GM18502 (cell line): ENCODE measurements at regions not wholly inside any gene's neighbourhood (a gene's known extent, or its start where the extent isn't known, plus 50 kb on each side); places are given as distances from the start of the nearest gene placed in this dataset.

Source experiments
- ATAC-seq: cut with Tn5 transposase; IDR thresholded peaks from one replicate; pipeline ENCODE4 v1.9.1; 2021; ENCODE audit warnings: mild to moderate bottlenecking; ENCODE audit not compliant: unreplicated experiment, poor library complexity

DNA sequence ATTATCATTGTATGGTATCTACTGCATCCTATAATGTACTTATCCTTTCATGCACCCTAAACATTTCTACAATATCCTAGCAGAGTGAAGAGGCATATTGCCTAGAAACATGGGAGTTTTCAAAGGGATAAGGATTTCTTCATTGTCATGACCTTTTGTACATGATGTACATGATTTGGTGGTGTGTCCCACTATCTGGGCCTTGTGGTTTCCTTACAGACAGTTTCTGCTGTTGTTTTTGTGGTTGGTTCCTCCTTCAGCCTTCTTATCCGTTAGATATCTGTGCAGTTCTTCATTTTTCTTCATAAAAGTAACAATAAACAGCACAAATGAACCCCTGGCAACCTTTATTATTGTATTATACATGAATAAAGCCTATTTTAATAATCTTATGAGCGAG is 70.4 kb upstream of the BACH1 start:
- ATAC-seq: no peak

DNA sequence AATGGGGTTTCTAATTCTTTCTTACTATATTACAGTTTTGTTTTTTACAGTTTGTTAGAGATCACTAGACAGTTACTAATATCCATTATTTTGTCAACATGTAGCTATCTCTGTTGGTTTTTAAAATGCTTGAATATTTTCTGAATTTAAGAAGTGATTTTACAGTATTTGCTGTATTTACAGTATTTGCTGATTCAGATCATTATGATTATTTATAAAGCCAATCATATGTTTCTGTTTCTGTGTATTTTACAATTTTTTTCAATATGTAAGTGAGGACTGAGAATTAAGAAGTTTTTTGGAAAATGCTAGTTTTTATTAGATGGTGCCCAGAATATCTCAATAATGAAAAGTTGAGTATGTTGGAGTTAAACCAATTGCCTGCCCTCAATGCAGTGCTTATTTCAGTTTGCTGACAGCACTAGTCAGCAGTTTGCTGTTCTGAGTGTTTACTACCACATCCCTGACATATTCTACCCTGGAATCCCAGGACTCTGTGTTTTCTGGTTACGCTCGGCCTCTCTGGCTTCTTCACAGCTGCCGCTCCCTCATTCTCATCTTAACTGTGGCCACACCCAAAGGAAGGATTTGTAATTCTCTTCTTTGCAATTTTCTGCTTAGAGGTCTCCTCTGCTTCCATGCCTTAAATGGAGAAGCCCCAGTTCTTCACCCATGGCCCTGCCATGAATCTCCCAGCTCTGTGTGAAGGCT is 68.0 kb upstream of the BACH1 start:
- no peak for ATAC-seq

DNA sequence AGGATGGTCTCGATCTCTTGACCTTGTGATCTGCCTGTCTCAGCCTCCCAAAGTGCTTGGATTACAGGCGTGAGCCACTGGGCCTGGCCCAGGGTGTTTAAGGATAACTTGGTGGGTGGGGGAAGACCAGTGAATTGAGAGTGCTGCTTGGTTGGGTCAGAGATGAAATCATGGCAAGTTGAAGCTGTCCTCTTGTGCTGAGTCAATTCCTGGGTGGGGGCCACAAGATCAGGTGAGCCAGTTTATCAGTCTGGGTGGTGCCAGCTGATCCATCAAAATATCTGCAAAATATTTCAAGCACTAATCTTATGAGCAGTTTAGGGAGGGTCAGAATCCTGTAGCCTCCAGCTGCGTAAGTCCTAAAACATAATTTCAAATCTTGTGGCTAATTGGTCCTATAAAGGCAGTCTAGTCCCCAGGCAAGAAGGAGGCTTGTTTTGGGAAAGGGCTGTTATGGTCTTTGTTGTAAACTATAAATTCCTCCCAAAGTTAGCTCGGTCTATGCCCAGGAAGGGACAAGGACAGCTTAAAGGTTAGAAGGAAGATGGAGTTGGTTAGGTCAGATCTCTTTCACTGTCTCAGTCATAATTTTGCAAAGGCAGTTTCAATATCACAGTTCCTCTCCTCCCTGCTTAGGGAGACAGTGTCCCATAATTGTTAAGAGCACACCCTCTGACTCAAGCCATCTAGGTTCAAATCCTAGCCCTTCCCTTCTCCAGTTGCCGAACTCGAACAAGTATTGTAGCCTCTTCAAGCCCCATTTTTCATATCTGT is 66.8 kb upstream of the BACH1 start:
- ATAC-seq: no peak

DNA sequence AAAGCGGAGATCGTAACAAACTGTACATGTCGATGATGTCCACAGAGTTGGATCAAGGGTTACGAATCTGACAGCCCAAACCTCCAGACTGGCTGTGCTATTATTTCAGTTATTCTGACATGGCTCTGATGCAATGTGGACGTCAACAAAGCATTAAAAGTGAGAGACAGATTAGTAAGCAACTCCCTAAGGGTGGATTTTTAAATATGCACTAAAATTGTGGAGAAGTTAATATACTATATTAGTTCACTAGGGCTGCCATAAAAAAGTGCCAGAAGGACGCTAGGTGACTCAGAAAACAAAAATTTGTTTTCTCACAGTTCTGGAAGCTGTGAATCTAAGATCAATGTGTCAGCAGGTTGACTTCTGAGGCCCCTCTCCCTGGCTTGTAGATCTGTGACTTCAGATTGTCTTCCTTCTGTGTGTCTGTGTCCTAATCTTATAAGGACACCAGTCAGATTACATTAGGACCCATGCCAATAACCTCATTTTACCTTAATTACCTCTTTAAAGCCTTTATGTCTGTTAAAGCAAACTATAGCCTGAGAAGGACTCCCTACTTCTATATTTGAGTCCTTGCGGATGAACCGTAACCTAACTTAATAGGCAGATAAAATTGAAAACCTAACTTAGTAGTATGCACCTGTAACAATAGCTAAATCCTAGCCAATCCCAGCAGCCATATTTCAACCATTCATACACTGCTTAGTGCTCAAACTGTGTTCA is 66.0 kb upstream of the BACH1 start:
- ATAC-seq: no peak

DNA sequence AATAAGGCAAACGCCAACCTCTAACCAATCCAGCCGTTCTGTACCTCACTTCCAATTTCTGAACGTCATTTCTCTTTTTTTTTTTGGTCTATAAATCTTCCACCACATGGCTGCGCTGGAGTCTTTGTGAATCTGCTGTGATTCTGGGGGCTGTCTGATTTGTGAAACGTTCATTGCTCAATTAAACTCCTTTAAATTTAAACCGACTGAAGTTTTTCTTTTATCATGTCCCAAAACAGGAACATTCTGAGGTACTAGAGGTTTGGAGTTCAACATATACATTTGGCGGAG is 65.5 kb upstream of the BACH1 start:
- peak; percentile 17 for ATAC-seq

DNA sequence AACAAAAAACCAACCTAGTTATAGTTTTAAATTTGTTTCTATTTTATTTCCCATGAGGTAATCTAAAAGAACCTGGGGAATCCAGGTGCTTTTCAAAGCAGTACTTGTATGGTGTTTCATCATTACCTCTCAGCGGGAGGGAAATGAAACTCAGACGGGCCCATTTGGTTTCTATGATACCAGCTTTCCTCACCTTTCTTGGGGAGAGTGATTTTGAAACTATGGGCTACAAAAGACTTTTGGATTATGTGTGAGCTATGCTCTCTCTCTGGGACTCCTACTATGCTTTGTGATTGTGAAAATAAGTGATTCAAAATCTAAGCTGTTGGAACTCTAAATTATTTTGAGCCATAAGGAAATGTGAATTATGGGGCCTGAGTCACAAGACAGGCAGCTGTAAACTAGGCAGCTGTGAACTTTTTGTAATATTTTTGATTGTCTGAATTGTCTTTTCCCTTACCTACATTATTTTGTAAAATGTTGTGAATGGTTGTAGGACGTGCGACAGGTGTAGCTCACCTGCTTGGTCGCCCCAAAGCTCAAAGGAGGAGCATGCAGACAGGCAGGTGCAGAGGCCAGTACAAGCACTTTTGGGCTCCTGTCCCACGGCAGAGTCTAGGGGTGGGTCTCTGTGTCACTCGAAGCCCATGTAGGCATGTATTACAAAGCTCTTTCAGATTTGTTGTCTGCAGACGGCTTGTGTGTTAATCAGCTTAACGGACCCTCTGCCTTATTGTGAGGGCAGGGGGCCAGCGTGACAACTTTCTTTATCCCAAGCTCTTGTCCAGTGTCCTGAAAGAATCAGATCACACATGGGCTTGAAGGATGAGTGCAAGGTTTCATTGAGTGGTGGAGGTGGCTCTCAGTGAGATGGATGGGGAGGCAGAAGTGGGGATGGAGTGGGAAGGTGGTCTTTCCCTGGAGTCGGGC is 64.8 kb upstream of the BACH1 start:
- peak; percentile 67 for ATAC-seq

DNA sequence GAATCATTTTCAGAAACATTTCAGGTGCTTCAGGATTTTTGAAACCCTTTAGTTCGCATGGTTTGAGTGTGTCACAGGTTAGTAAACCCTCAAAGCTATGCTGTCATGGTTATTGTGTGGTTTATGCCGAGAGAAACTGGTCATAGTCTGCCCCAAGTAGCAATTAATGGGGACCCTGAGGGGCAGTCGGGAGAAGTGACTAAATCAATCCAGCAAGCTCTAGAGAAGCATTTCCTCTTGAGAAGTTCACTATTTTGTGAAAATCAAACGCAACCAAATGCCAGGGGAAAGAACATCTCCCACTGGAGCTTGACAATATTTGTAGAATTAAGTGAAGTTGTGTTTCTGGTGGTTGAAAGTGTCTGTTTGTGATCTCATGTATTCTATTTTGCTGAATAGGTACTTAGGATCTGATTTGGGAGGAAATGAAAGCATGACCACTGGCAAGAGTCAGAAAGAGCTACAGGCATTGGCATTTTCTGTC is 63.0 kb upstream of the BACH1 start:
- peak; percentile 54 for ATAC-seq

DNA sequence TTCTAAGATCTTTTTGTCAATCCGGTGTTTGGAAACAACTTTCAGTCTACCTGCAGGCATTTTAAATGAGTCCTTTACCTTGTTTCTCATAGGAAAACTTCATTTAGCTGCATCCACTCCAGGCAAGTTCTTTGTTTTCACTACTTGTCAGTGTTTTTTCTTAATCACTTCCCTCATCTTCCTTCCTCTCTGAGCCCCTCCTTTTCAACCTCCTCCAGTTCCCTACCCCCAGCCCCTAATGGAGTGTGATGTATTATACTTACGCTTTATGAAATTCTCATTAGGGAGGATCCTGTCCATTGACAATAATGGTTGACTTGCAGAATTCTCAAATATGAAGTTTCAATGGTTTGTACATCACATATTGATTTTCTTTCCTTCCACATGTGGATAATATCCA is 62.5 kb upstream of the BACH1 start:
- ATAC-seq: no peak

DNA sequence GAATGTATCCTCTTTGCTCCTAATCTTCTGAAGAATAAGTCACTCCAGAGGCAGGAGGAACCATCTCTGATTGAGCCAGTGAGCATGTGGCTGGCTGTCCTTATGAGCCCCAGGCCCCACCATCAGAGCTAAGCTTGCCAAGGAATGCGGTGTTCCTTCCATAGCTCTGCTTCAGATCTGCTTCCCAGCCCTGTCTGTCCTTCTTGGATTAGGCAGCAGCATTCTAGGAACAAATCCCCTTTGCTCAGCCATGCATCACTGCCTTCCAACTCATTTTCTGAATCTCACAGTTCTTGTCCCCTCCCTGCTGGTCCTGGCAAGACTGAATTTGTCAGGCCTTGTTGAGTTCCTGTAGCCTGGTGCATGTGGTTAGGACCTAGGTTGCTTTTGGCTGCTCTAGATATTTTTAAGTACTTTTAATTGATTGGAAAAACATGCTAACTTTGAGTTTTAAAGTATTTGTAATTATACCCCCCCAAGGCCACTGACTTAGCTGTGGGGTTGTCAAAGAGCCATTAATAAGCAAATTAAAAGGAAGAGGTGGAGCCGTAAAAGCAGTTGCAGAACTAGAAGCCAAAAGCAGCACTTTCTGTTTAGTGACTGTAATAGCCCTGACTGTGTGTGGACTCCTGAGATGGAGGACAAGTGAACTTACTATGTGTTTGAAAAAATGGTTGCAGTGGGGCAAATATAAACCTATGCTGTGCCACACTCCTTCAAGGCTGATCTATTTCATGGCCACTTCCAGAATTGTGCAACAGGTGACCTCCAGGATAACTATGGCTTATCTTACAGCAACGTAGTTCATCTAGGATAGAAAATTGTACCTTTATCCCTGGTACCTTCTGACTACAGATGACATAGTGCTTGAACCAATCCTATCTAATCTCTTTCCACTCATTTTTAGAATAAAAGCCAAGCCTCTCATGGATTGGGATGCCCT is 61.3 kb upstream of the BACH1 start:
- ATAC-seq: peak; percentile 25

DNA sequence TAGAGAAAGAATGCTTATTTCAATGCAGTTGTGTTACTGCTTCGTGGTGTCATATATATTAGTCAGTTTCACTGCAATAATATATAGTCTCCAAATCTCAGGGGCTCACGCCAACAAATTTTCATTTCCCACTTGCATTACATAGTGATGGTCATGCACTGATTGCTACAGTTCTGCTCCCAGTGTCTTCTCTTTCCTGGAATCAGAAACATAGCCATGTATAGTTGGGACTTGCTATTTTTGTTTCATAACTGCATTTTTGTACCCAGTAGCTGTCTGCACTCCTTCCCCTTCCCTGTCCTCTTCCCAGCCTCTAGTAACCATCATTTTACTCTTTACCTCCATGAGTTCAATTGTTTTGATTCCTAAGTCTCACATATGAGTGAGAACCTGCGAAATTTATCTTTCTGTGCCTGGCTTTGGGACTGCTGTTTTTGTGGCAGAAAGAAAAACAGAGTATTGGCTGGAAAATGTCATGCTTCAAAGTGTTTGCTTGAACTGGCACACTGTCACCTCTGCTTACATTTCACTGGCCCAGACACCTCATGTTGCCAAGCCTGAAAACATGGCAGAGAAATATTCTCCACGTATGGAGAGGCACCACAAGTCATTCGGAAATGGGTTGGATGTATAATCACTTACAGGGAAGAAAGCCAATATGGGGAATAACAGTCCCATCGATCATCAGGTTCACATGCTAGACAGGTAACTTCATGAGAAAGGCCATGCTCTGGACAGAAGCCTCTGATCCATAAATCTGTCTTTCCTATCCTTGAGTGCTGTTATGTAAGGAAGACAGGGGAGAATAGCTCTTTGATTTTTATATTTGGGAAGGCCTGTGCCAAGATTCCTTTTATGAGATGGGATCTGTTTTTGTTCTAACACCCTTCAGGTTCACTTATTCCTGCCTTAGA is 60.4 kb upstream of the BACH1 start:
- no peak for ATAC-seq

DNA sequence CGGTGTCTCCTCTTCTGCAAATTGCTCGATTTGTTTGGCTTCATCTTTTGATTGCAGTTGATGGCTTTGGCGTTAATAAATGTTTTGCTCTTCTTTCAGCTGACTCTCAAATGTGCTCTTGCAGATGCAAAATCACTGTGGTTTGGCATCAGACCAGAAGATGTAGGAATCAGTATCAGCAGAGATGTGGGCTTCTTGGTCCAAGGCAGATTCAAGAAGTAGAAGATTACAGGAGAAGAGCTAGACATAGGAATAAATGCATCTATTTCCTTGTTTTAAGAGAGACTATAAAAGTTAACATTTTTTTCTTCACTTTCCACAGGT is 59.8 kb upstream of the BACH1 start:
- ATAC-seq: no peak

DNA sequence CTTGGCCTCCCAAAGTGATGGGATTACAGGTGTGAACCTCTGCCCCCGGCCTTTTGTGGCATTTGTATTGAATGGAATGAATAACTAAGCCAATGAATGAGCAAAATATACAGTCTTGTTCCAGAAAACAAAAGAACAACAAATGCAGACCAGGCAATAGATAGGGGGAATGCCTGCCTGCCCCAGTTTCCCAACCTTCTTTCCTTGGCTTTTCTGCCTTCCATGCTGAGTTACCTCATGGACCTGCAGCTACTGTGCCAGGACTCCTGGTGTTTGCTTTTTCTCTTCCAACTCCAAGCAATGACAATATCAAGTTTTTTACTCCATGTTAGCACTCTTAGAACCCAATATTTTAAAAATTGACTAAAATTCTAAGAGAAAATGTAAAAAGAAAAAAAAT is 58.6 kb upstream of the BACH1 start:
- no peak for ATAC-seq

DNA sequence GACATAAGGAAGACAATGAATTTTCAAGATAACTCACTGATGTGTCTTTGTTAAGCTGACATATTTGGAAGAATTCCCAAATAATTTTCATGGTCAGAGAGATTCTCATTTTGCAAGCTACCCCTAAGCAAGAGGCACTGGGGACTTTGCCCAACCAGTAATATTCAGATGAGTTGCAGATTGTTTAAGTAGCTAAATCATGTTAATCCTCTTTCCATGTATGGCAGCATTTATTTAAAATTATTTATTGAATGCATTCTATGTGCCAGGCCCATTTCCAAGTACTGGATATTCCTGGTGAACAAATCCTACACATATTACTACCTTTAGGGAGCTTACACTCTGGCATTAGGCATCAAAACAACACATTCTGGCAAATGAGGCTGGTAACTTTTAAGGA is 56.5 kb upstream of the BACH1 start:
- no peak for ATAC-seq

DNA sequence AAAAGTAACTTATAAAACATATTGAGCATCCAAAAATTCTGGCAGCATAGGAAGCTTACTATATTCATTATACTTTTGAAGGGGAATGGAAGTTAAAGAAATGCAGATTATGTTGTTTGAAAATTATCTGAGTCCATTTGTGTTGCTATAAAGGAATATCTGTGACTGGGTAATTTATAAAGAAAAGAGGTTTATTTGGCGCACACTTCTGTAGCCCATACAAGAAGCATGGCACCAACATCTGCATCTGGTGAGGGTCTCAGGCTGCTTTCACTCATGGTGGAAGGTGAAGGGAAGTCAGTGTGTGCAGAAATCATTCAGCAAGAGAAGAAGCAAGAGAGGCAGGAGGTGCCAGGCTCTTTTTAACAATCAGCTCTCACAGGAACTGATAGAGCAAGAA is 55.5 kb upstream of the BACH1 start:
- ATAC-seq: no peak

DNA sequence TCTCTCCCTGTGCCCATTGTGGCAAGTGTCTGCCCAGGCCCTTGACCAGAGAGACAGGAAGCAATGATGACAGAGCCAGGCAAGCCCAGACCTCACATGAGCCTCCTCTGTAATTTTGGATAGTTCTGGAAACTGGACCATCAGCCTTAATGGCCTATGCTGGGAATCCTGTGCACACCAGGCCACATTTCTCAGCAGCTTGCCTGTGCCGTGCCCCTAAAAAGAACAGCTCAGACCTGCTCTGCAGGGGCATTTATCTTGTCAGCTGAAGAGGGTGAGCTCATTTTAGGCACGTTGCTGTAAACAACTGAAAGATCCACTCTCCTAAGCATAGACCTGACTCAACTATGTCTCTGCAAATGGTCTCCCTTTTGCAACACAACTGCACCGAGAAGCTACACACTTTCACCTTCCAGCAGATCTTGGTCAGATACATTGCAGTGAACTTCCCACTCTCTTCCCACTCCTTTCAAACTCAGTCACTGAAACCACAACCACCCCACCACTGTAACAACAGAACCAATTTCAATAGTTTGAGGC is 53.5 kb upstream of the BACH1 start:
- peak; percentile 85 for ATAC-seq

DNA sequence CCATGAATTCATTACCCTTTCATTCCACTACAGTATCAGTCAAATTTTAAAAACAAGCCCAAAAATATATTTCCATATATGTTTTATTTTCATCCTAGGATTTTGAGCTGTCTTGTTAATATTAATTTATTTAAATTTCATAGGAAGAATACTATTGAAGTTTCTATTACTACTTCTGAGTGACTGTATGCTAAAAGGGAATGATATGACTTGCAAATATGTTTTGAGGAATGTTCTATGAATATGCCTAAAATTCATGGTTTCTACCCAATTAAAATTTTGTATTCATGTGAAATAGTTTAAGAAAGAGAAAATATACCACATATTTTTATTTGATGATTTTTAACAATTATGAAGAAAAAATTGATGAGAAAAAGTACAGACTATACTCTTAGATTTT is 52.9 kb upstream of the BACH1 start:
- no peak for ATAC-seq

DNA sequence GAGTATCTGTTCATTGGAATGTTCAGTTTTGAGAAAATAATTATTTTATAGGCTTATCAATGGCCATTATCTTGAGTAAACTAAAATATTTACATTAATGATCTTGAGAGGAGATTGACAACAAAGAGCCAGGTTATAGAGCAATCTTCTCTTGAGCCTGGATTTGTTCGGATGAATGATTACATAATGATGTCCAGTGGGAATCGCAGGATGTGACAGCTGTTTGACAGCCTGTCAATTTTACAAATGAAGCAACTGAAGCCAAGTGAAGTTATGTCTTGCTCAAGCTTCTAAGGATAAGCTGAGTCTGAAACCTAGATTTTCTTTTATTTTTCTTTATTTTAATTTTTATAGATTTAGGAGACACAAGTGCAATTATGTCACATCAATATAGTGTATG is 52.1 kb upstream of the BACH1 start:
- ATAC-seq: no peak

DNA sequence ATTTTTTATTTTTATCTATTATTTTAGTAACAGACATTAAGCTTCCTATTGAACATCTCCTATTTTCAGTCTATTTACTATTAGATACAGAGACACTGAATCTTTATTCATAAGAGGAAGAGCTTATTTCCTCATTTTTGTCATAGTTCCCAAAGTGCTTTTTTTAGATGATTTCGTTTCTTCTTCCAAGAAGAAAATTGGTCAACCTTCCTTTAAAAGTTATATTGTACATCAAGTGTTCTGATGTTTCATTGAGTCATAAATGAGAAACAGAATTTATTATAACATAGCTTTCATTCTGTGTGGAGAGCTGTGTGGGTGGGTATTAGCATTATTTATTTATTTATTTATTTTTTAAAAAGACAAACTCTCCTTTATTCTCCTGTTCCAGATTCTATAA is 50.6 kb upstream of the BACH1 start:
- ATAC-seq: no peak
